ENCODE measurements at regions not wholly inside any gene's neighbourhood (a gene's known extent, or its start where the extent isn't known, plus 50 kb on each side); places are given as distances from the start of the nearest gene placed in this dataset.

DNA sequence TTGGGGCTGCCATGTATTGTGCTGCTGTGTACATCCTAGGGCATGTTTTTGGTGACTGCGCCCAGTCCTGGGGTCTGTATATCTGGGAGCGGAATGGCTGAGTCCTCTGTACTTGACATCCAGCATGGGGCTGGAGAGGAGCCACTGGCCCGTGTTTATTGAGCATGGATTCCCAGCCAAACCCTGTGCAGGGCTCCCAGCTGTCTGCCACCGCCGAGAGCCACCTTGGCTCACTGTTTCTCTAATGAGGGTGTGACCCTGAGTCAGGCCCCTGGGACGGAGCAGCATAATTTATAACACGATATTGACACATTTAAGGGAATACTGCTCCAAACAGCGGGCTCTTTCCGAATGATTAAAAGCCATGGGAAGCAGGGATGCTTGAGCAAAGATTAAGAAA lies 211.5 kb upstream of the PWP1 start:
- DNase-seq (ENCODE audit: low spot score), result no peak

DNA sequence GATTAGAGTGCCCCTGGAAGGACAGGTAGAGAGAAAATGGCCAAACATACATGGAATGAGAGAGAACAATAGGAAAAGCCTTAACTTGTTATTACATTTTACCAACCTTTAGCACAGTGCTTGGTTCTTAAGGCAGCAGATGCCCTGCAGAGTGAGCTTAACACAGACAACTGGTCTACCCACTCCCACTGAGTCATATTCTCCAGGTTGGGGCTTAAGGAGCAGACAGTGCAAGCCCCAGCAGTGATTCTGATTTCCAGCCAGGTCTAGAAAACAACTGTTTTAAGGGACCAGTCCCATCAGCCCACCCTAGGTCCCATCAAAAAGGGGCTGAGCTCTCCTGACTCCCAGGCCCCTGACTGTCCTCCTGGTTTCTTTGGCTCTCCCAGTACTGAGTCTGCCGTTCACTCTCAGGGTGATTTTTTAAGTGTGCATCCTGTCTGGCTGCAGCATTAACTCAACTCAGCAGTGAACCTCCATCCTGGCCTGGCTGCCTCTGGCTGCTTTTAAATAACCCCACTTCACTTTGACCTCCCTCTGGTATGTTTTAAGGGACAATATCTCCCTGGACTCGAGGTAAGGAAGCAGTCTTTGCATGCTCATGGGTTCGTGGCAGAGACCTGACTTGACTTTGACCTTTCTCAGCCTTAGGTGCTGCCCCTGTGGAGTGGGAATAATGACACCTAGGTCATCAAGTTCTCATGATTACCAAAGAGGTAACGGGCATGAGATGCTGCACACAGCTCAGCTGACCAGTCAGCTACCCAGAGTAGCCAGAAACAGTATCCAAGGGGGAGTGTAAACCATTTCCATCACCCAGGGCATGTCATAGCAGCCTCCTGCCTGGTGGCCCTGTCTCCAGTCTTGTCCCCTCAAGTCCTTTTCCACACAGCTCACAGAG lies 210.7 kb upstream of the PWP1 start:
- DNase-seq (ENCODE audit: low spot score), result no peak

DNA sequence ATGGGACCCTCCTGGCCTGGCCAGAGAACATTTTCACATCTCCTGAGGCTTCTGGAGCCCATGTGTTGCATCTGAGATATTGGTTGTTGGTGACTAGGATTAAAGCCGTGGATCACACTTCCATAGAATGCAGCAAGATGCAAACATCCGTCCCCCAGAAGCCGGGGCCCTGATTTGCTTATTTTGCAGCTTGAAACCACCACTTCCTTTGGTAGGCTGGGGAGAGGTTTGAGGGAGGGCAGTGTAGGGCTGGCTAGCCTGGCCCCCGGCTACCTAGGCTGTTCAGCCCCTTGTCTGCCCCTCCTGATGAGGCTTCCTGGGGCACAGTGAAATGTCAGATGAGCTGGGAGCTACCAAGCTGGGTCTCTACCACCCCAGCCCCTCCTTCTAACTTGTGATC lies 209.7 kb upstream of the PWP1 start:
- DNase-seq (ENCODE audit: low spot score), result no peak

DNA sequence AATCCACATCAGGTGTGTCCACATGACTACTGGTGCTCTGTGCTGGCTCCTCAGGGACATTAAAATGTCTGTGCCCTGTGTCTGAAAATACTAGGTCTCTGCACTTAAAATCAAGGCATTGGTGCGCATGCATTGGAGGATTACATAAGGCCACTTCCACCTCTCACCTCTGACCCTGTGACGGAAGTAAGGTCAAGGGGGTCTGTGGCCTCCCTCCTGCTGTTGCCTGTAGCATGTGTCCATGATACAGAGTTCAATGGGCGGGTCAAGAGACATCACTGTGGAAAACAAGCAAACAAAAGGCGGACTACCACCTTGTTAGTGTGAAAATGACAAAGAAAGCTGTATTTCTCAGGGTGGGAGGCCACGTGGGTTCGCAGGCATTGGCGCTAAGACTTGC lies 208.6 kb upstream of the PWP1 start:
- DNase-seq (ENCODE audit: low spot score), result no peak

DNA sequence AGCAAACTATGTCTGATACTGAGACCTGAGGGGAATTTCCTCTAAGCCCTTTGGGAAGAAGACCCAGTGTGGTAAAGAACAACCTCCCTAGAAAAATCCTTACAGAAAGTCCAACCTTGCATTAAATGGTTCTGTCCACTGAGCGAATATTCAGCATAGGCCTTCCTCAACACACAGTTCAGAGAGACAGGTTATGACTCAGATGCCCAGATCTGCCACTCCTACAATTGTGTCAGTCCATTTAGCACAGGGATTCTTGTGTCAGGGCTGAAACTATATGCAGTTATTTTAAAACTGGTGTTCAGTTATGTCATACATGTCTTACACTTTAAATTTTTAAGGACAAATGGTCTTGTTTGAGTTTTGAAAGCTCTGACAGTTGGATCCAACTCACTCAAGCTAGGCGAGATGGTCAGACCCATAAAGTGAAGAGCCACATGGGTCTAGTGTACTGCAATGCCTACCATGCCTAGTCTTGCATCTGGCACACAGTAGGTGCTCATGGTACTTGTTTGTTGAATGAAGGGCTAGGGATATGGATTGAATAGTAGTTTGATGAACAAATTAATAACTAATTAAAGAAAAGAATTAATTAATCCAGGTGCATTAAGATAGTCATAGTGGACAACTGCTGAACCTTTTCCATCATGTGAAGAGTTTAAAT lies 207.5 kb upstream of the PWP1 start:
- DNase-seq (ENCODE audit: low spot score), result no peak

DNA sequence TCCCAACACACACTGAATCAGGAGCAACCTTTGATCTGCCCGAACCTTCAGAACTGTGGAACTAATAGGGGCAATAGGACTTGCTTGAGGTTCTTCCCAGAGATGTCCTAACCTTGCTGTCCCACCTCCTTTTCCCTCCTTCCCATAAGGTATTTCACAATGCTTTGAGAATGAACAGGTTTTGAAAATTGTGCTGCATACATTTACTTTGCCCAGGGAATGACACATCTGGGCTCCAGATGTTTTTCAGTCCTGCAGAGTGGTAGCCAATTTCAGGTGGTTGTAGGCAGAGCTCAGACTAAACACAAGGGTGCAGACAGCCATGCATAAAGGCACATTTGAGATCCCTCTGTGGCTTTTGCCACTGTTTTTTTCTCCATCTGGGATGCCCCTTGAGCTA lies 206.7 kb upstream of the PWP1 start:
- DNase-seq (ENCODE audit: low spot score), result no peak

DNA sequence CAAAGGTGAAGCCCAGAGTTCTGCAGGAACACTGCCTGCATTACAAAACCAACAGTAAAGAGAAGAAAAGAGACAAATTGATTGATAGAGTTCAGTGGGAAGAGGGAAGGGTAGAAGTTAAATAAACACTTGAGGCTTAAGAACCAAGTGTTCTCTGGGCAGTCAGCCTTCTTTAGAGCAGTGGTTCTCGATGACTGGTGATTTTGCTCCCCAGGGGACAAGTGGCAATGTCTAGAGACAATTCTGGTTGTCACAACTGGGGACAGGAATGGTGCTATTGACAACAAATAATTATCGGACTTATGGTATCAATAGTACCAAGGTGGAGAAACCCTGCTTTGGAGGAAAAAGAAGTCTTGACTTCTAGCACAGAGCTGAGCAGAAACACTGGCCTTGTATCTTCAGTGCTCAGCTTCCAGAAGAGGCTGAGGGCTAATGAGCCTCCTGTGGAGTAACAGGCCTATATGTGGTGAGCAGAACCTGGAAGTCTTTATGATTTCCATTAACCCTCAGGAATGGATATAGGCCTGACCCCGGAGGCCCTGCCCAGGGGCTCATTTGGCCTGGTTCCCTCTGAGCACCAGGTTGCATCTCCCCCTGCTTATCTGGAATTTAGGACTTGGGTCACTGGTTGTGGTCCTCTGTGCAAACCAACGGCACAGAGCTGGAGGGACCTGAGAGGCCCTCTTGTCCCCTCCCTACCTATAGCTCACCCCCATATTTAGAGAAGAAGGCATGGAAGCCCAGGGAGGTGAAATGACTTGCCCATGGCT lies 204.6 kb upstream of the PWP1 start:
- DNase-seq (ENCODE audit: low spot score), result no peak

DNA sequence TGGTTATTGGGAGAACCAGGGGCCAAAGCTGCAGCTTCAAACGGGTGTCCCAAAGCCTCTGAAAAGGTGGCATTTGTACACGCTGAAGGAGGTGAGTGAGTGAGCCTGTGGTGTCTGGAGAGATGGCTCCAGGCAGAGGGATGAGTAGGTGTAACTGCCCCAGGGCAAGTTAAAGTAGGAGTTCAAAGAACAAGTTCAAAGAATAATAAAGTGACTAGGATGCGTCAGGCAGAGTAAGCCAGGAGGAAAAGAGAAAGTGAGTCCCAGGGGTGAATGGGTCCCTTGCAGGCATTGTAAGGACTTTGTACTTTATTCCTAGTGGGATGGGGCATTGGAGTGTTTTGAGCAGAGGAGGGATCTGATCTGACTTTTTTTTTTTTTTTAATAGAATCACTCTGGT lies 201.4 kb upstream of the PWP1 start:
- no peak for DNase-seq (ENCODE audit: low spot score)

DNA sequence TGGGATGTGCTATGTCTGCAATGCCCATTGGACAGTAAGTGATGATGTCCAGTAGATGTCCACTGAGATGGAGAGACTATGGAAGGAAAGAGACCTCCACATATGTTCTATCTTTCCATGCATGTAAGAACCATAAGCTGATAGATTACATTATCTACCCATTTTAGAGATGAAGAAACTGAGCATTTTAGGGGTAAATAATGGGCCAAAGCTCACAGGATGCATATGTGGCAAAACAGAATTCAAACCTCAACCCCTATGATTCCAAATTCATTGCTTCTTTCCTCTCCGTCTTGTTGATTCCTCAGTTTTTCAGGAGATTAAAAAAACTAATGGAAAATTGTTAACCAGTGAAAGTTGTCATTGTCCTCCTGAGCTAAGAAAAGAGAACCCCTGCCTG lies 200.7 kb upstream of the PWP1 start:
- no peak for DNase-seq (ENCODE audit: low spot score)

DNA sequence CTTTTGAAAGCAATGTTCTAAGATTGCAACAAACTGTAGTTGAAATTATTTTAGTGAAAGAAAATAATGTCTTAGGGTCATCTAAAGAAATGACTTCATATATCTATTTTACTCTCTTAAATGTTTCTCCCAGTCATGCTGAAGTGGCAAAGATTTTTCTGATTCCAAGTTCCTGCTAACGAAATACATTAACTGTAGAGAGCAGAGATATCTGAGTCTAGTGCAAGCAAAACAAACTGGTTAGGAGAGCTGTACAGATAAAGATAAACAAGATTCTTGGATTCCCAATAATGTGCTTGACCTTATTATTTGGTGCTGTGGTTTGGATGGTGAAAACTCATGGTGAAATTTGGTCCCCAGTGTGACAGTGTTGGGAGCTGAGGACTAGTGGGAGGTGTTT lies 199.9 kb upstream of the PWP1 start:
- DNase-seq (ENCODE audit: low spot score), result no peak

DNA sequence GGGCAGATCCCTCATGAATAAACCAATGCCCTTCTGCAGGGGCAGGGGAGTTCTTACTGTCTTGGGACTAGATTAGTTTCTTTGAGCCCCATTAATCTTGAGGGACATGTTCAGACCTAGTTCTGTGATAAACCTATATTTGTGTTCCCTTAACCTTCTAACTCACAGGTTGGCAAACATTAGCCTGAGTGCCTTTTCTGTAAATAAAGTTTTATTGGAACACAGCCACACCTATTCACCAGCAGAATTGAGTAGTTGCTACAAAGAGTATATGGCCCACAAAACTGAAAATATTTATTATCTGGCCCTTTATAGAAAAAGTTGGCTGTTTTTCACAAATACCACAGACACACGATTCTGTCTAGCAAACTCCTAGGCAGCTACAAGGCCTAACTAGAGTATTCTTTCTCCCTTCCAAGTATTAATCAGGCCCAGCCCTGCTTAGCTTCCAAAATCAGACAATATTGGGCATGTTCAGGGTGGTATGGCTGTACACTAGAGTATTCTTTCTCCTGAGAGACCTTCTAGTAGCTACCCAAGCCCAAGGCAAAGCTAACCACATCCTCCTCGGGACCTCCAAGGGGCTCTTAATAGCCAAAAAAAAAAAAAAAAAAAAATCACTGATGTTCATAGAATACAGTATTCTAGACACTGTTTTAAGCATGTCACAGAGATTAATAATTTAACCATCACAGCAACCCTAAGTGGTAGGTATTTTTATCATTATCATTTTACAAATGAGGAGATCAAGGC lies 199.3 kb upstream of the PWP1 start:
- no peak for DNase-seq (ENCODE audit: low spot score)

DNA sequence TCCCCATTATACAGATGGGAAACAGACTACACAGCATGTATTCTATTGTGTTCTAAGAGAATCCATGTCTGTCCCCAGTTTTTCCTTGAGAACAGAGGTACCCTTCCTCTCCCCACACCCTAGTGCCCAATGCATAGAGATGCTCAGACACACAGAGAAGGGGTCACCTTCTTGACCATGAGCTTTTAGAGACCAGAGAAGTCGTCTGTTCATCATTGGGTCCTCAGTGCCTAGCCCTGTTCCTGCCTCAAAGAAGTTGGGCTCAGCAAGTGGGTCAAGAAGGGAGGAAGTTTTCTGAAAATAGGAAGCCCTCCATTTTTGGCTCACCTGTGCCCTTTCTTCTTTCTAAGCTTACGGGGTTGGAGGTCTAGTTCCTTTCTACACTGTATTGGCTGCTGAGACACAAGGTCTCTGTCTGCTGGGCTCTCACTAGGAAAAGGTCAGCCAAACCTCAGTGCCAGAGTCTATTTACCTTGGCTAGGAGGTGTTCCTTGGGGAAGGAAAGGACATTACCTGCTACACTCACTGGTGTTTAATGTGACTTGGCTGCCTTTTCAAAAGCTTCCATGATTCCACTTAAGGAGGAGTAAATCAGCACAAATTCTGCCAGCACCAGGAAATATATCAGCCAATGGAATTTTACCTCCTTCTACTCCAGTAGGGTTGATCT lies 198.5 kb upstream of the PWP1 start:
- no peak for DNase-seq (ENCODE audit: low spot score)

DNA sequence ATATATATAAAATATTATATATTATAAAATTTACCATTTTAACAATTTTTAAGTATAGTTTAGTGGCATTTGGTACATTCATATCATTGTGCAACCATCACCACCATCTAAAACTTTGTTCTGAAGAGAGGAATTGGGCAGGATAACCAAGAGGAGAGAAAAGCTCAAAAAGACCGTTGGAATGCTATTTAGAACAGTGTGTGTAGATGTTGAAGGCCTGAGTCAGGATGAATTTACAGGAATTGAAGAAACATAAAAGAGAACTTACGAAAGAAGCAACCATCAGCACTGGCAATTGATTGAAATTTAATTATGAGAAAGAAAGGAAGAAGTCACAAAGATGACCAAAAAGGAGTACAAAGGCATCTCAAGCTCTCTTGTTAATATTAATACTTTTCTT lies 196.9 kb upstream of the PWP1 start:
- DNase-seq (ENCODE audit: low spot score), result no peak

DNA sequence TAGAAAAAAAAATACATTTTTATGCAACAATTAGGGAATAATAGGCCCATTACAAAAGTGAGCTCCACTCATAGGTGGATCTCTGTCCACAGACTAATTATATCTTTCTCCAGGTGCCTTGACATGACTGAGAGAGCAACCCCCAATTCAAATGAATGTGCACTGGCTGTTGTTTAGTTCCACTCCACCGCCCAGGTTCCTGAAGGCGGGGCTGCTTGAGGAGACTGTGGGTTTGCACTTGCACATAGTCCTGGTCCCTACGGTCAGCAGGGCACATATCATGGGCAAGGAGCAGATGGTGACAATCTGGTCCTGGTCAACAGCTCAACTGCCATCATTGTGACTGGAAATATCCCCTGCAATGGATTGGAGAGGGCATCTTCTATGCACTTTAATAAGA lies 195.6 kb upstream of the PWP1 start:
- no peak for DNase-seq (ENCODE audit: low spot score)

DNA sequence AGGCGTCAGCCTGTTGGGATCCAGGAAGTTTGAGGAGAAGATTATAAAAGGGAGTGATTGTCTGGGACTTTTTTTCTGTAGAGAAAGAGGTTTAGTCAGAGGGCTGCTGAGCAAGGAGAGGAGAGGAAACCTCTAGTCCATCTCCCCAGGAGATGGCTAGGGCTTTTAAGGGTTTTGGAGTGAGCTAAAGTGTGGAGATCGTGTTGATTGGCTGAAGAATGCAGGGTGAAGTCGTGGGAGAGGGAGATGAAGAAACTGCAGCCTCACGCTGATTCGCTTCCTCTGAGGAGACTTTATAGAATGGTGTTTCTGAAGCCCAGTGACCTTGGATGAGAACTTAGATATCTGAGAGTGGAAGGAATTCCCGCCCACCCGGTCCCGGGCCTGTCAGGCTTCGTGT lies 193.7 kb upstream of the PWP1 start:
- no peak for DNase-seq (ENCODE audit: low spot score)

DNA sequence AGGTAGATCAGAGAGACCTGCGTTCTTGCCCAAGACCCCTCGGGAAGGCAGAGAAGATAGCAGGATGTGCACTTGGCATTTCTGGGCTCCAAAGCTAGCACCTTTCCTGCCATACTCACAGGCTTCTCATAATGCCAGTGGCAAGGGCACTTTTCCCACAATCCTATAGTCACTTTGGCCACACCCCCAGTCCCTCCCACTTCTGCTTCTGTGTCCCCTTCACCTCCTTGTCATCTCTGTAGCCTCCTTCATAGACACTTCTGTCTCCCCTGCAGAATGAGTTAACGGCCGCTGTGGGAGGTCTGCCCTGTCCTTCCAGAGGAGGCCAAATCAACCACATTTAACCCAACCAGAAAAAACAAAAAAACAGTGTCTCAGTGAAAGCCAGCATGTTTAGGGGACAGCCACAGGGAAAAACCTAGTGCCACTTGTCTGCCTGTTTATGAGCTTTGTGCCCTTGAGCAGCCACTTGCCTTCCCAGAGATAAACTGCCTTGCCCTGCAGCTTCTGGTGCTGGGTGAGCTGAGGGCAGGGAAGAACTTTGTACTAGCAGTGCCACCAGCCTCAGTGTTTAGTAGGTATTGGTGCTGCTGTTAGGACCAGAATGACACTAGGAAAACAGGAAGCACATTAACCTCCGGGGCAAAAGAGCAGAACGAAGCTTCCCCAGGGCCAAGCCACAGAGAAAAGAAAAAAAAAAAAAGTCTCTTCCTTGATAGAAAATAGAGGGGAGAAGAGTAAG lies 193.0 kb upstream of the PWP1 start:
- DNase-seq (ENCODE audit: low spot score), result no peak

DNA sequence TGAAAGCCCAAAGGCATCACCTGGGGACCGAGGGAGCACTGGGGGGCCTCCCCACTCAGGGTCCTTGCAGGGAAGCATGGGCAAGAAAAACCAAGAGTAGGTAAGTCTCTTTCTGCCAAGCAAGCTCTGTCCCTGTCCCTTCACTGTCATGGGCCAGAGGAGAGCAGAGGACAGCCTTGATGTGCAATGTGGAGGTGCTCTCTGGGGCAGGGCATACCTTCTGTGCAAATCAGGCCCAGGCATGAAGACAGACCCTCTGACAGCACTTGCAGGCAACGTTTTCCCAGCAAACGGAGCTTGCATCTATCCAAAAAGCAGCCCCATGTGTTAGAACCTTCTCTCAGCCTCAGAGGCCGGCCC lies 192.5 kb upstream of the PWP1 start:
- DNase-seq (ENCODE audit: low spot score), result no peak

DNA sequence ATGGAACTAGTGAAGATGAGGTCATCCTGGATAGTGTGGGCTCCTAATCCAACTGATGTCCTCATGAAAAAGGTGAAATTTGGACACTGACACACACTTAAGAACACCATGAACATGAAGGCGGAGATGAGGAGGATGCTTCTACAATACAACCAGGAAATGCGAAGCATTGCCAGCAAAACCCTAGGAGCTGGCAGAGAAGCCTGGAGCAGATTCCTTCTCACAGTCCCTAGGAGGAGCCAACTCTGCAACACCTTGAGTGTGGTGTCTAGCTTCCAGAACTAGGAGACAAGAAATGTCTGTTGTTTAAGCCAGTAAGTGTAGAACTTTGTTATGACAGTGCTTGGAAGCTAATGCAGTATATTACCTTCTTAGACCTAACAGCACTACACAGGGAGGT lies 191.9 kb upstream of the PWP1 start:
- DNase-seq (ENCODE audit: low spot score), result no peak

DNA sequence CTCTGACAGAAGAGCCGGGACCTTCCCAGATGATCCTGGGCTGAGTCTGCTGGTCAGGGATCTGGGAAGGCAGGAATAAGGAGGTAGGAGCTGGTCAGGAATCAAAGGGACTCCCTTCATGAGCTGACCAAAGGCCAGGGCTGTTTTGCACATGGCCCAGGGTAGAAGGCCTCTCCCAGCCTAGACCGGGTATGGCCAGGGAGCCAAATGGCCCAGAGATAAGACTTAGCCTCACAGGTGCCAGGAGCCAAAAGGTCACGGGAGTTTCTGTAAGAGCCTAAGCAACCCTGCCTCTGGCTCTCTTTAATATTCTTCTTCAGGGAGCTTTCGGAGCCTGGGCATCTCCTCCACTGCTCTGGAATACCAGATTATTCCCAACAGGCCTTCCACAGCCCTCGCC lies 191.3 kb upstream of the PWP1 start:
- no peak for DNase-seq (ENCODE audit: low spot score)

DNA sequence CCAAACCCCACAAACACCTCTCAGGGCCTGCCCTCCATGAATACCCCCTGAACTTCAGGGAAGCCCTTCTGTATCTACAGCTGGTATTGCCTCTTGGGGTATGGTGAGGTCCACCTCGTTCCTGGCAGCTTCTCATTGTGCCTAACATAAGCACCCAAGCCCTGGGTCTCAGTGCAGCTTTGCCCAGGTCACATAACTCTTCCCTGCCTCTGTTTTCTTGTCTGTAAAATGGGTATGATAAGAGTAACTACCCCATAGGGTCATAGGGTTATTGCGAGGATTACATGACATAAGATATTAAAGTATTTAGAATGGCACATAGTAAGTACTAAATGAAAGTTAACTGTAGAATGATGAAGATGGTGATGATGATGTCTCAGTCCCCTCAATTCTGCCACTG lies 190.0 kb upstream of the PWP1 start:
- DNase-seq (ENCODE audit: low spot score), result no peak

DNA sequence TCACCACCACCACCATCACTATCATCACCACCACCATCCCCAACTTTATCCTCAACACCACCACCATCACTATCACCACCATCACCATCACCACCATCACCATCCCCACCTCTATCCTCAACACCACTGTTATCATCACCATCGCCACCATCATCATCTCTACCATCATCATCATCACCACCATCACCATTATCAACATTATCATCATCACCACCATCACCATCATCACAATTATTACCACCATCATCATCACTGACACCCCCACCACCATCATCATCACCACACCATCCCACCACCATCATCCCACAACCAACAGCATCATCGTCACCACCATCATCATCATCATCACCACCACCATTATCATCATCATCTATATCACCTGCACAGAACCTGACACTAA lies 188.4 kb upstream of the PWP1 start:
- DNase-seq (ENCODE audit: low spot score), result no peak

Data from CD4-positive, alpha-beta T cell treated with Interleukin-15 for 4 hours (primary cell).